Right lobe of liver (tissue), 4 donors: ENCODE measurements at regions not wholly inside any gene's neighbourhood (a gene's known extent, or its start where the extent isn't known, plus 50 kb on each side); places are given as distances from the start of the nearest gene placed in this dataset.

ENCODE experiments used
- POLR2A ChIP-seq: fragments of 450-650 bp; IDR thresholded peaks from one replicate; pipeline ENCODE4 v1.6.1; 2017; ENCODE audit warnings: antibody characterized with exemption, mild to moderate bottlenecking
- TF ChIP-seq, protein P1 (sequence below), 4 donors: fragments of 200-600 bp in 3 of 4; fragments of 450-650 bp in 1 of 4; IDR thresholded peaks; one replicate each; pipeline versions ENCODE4 v1.5.1 to v1.8.0; 2016 to 2022; ENCODE audit warnings: antibody characterized with exemption in 4 of 4, mild to moderate bottlenecking in 2 of 4
- donor health status: DM: no; HTN: no; CAD: no.
- donor health status: DM: no; HTN: no; CAD: no.
- donor health status: DM: no; HTN: yes; CAD: no.

DNA sequence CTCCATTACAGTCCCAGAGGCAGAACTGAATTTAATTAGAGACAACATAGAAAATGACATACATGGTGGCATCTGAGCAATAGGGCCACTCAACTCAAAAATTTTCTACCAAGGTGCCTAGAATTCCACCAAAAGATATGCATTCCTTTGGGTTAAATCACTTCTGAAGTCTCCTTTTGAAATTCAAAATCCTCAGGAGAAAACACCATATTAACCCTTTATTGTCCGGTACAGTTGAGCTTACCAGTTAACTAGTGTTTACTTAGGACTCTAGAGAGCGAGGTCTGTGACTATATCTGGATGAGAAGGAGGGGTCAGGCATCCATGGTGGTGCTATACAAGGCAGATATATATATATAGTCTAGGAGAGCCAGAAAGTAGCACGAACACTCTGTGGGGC lies 355.6 kb upstream of the CAMK1G start:
- TF ChIP-seq, protein P1, sequence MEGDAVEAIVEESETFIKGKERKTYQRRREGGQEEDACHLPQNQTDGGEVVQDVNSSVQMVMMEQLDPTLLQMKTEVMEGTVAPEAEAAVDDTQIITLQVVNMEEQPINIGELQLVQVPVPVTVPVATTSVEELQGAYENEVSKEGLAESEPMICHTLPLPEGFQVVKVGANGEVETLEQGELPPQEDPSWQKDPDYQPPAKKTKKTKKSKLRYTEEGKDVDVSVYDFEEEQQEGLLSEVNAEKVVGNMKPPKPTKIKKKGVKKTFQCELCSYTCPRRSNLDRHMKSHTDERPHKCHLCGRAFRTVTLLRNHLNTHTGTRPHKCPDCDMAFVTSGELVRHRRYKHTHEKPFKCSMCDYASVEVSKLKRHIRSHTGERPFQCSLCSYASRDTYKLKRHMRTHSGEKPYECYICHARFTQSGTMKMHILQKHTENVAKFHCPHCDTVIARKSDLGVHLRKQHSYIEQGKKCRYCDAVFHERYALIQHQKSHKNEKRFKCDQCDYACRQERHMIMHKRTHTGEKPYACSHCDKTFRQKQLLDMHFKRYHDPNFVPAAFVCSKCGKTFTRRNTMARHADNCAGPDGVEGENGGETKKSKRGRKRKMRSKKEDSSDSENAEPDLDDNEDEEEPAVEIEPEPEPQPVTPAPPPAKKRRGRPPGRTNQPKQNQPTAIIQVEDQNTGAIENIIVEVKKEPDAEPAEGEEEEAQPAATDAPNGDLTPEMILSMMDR (IDR thresholded peaks at IDR 0.05) = no peak
- no peak for TF ChIP-seq POLR2A
